HG02610 (cell line): ENCODE measurements at regions not wholly inside any gene's neighbourhood (a gene's known extent, or its start where the extent isn't known, plus 50 kb on each side); places are given as distances from the start of the nearest gene placed in this dataset.
"Not testable (repeated sequence)": the region's sequence is repeated elsewhere in the genome, so short reads cannot be mapped to it uniquely, and the experiment has no call there.

Experiments used
- ATAC-seq: cut with Tn5 transposase; IDR thresholded peaks from one replicate; pipeline ENCODE4 v1.9.1; 2021; ENCODE audit warnings: mild to moderate bottlenecking, moderate library complexity; ENCODE audit not compliant: unreplicated experiment

DNA sequence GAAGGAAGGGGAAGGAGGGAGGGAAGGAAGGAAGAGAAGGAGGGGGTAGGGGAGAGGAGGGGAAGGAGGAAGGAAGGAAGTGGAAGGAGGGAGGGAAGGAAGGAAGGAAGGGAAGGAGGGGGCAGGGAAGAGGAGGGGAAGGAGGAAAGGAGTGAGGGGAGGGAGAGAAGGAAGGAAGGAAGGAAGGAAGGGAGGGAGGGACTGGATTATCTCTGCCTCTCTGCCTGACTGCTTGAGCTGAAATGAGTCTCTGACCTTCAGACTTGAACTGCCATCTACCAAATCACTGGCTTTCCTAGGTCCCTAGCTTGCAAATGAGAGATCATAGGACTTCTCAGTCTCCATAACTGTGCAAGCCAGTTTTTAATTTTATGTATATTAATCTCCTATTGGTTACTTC, 436.8 kb downstream of the PREX1 start:
- ATAC-seq: no peak

DNA sequence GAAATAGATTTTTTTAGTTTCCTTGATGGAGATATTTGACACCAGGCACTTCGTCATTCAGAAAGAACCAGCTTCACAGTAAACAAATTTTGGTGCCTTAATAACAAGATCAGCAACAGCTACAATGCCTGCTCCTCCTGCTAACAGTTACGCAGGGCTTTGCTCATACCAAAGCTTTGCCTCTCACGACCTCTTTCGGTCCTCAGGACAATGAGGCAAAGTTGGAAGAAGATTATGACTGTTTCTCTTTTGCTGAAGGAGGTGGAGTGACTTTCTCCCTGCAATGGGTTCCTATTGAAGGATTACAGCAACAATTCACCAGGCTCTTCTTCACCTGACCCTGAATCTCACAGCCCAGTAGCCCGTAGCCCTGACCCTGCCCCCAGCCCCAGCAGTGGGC, 440.1 kb downstream of the PREX1 start:
- ATAC-seq: no peak

GRCh38 chr20:48385527-48385926, 442.3 kb downstream of the PREX1 start:
- ATAC-seq: no peak

GRCh38 chr20:48385114-48385513, 442.7 kb downstream of the PREX1 start:
- ATAC-seq: no peak

DNA sequence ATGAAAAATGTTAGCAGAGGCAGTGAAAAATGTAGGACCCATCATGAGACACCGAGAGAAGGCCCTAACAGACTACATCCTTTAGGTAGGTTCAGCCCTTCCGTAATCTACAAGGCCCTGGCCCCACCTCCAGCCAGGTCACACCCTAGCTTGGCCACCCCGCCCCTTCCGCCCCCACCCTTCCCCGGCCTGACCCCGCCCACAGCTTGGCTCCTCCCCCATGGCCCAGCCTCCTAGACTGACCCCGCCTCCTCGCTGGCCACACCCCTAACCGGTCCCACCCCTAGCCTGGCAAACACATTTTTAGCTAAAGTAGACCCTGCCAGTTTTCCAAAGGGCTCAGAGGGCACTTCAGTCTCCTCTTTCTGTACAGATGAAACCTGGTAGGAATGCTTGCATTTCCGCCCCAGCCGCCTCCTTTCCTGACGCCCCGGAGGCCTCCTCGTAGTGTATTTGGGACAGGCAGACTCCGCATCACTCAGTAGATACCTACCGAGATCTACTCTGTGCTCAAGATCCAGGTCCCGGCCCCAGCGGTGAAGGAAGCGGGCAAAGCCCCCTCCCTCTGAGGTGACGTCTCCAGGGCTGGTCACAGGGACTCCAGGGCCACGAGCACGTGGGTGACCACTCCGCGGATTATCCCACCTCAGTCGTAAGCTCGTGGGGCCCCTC, 443.5 kb downstream of the PREX1 start:
- ATAC-seq: no peak

GRCh38 chr20:48383252-48383651, 444.5 kb downstream of the PREX1 start:
- ATAC-seq: no peak

GRCh38 chr20:48382304-48382703, 445.5 kb downstream of the PREX1 start:
- no peak for ATAC-seq

DNA sequence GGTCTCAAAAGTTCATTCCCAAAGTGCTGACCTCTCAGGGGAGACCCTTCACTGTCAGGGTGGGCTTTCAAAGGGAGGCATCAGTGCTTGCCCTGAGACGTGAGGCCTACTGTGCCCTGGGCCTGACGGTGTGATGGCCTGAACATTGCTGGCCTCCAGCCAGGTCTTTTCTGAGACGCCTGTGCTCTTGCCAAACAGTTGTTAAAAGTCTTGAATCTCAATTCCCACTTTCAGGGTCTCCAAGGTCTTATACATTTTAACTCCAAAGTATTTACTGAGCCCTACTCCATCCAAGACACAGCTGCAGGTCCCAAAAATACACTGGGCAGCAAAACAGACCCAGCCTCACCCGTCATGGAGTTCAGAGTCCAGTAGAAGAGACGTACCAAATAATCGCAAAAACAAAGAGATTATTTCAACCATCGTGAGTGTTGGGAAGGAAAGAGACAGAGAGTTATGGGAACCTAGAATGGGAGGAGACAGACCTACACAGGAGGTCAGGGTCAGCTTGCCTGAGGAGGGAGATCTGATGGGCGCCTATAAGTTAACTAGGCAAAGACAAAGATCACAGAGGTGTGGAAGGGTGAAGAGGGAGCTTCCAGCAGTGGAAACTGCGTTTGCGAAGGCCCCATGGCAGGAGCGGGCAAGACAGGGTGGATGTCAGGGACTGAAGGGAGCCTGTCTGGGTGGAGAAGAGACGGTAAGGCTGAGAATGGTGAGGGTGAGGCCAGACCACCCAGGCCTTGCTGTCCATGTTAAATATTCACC, 446.3 kb downstream of the PREX1 start:
- no peak for ATAC-seq

- ATAC-seq: no peak
Measured at GRCh38 chr20:48380661-48381060, 447.1 kb downstream of the PREX1 start.

DNA sequence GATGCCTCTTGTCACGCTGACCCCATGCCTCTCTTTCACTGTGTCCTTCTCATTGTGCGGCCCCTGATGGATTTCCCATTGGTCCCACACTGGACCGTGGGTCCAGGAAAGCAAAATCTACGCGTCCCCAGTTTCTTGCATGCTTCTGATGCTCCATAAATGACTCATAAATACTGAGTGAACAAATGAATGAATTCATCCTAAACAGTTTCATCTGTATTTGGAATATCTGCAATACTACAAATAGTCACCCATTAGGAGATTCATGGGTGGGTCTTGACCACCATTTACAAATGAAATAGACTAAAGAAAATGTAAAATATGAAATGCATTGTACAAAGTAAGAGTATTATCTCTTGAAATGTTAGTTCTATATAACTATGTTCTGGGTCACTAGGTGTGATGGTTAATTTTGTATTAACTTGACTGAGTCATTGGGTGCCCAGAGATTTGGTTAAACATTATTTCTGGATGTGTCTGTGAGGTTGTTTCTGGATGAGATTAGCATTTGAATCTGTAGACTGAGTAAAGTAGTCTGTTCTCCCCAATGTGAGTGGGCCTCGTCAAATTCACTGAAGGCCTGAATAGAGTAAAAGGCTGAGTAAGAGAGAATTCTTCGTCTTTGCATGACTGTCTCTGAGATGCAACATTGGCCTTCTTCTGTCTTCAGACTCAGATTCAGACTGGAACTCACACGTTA, 448.7 kb downstream of the PREX1 start:
- ATAC-seq: no peak

- ATAC-seq: no peak
Measured at GRCh38 chr20:48377940-48378339, 449.9 kb downstream of the PREX1 start.

GRCh38 chr20:48375804-48376203, 452.0 kb downstream of the PREX1 start:
- no peak for ATAC-seq

DNA sequence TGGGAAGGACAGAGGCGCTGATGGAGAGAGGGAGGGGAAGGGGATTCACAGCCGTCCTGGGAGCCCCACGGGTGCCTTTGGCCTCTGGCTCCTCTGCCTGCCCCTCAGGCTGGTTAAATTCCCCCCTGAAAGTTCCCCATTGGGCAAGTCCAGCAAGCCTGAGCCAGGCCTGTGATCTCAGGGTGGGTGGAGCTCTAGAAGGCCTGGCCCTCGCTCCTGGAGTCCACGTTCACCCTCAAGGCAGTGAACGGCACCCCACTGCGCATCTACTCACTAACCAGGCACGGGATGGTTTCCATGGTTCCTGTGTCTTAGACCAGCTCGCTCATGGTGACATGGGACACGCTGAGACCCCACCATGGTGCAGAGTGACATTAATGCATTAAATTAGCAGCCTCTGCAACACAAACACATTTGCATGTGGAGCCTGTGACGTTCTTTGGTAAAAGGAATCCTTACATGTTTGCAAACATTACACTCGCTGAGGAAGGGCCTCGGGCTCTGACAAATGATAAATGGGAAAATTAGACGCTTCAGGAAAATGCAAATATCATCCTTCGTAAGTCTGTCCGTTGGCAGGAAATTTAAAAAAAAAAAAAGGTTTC, 452.7 kb downstream of the PREX1 start:
- no peak for ATAC-seq

DNA sequence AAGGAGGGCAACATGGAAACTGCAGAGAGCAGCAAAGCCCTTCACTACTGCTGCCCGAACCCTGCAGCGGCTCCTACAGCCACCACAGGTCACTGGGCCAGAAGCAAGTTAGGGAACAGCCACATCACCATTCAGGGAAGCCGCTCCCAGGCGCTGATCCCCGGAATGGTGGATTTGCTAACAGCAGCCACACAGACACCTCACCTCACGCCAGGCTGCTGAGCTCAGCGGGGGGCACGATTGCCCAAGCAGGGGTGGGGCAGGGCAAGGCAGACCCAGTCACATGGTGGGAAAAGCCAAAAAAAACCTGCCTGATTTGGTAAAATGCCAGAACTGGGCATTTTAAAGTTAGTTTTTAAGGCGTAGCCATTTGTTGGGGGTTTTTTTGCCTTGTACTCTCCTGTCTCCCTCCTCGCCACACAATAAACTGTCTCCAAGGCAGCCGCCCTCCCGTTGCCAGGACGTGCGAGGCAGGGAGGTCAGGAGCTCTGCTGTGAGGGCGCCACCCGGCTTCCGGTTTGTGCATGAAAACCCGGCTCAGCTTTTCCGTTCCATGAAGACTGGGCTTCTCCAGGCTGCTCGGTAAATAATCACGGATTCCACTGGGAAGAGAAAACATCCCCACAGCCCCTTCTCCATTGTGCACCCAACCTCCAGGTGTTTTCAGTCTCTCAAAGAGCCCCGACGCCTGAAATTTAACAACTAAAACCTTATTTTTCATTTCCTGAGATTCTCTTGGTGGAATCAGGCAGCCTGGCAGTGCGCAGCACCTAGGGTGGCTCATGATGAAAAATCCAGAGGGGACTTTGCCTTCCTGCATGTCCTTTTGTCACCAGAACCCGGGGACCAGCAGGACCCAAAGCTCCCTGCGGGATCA, 453.5 kb downstream of the PREX1 start:
- ATAC-seq: not testable (repeated sequence)

GRCh38 chr20:48373555-48373934, 454.3 kb downstream of the PREX1 start:
- ATAC-seq: no peak

GRCh38 chr20:48372851-48373554, 454.8 kb downstream of the PREX1 start:
- not testable (repeated sequence) for ATAC-seq

DNA sequence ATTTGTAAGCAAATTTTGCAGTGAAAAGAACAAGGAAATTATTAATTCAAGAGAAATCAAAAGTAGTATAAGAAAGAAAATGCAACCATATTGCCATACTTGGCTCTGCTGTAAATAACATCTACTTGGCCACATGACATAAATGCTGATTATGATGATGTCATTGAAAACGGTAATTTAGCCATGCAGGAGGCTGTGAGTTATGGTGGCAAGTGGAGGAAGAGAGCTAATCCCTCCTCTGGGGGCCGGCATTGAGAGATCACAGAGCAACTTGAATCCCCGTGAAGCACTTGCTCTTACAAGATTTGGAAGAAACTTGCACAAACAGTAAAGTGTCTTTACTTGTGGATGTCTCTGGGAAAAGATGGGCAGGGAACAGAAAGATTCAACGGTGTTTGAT, 456.6 kb downstream of the PREX1 start:
- ATAC-seq: no peak

- not testable (repeated sequence) for ATAC-seq
Measured at GRCh38 chr20:48368580-48369021, 459.2 kb downstream of the PREX1 start.

DNA sequence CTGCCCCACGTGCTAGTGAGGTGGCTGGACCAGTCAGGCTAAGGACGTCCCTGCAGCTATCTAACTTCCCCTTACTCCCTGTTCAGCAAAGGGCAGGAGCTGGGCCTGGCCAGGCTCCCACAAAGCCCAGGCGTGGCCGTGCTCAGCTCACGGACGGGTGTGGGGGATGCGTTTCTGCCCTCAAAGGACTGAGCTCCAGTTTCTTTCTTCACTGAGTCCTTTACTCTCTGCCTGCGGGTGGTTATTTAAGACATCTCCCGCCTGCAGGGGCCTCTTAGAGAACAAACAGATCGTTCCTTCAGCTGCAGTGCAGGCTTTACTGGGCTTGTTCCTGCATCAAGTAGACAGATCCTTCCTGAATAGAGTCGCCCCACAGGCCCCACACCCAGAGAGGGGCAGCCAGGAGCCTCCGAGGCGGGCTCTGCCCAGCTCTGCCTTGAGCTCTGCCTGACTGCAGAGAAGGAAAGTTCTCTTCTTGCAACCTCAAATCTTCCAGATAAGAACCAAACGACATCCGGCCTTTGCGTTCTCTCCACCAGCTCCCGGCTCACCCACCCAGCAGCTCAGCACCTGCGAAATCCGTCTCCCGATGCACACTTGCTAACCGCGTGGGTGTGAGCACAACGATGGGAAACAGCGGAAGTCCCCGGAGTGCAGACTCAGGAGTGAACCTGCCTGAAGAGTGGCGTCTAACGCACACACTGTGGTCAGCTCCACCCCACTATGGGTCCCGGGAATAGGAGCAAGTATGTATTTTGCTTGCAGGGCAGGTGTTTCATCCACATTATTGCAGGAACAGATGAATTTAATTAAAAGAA, 460.0 kb downstream of the PREX1 start:
- ATAC-seq: not testable (repeated sequence)
